K562 (cell line): ENCODE measurements at regions not wholly inside any gene's neighbourhood (a gene's known extent, or its start where the extent isn't known, plus 50 kb on each side); places are given as distances from the start of the nearest gene placed in this dataset.

Source experiments
- ATAC-seq: fragments of 200-7000 bp; cut with Tn5 transposase; 3 replicates; pipeline ENCODE4 v1.9.1; 2020; ENCODE audit warnings: moderate library complexity
- BruUV-seq: library from RNA; stranded (reverse); fragments of 400-500 nt; replicated peaks from 2 replicates; lab custom pipeline; 2021; lab: Mats Ljungman, UMichigan
- CTCF ChIA-PET: fragments of 300-600 bp; formaldehyde crosslinking; extraction: SDS; loops from one replicate; lab custom pipeline; 2021; ENCODE audit warnings: low intra/inter-chr PET ratio; lab: Yijun Ruan, JAX
- POLR2A ChIA-PET: fragments of 300-600, 350-650 bp; sonication (Branson Sonifier 250); formaldehyde crosslinking; extraction: SDS; loops from one replicate; lab custom pipeline; 2021; ENCODE audit warnings: antibody characterized with exemption, inconsistent platforms; lab: Yijun Ruan, JAX
- DNase-seq, 4 experiments: peaks; one replicate each; pipeline versions ENCODE4 v3.0.0 to v3.0.0-alpha.2; 2011 to 2018; ENCODE audit warnings: low spot score in 3 of 4, mixed read lengths in 3 of 4; ENCODE audit errors: extremely low read depth in 1 of 4
- FAIRE-seq: peaks from 2 replicates; lab custom pipeline; 2011; peaks lifted over from hg19 to GRCh38; lab: Jason Lieb, UNC
- H2AFZ ChIP-seq: 2 replicates; pipeline ENCODE4 v1.6.0; 2011; ENCODE audit warnings: low read depth, low read length, control low read depth, inconsistent platforms
- H3K27ac ChIP-seq: fragments of 200-600 bp; 3 replicates; pipeline ENCODE4 v1.8.0; 2011; ENCODE audit warnings: low read depth, mild to moderate bottlenecking, control low read depth, inconsistent platforms, low read length, moderate library complexity, mixed read lengths; ENCODE audit errors: extremely low read depth
- H3K27me3 ChIP-seq, 2 experiments: fragments of 300-600 bp in 1 of 2; 2 replicates in 1 of 2; 3 replicates in 1 of 2; pipeline versions ENCODE4 v1.6.0 to v1.8.0; 2011; ENCODE audit warnings: inconsistent platforms in 2 of 2, low read length in 2 of 2, mild to moderate bottlenecking in 1 of 2, mixed read lengths in 1 of 2, moderate library complexity in 1 of 2; ENCODE audit not compliant: control insufficient read depth in 2 of 2, insufficient read depth in 2 of 2
- H3K36me3 ChIP-seq: fragments of 300-600 bp; 3 replicates; pipeline ENCODE4 v1.8.0; 2011; ENCODE audit warnings: mild to moderate bottlenecking, low read length, inconsistent platforms; ENCODE audit not compliant: control insufficient read depth, insufficient read depth
- H3K4me1 ChIP-seq, 2 experiments: fragments of 200-600 bp in 1 of 2; replicated peaks in 1 of 2; 2 replicates in 1 of 2; 3 replicates in 1 of 2; pipeline versions ENCODE4 v1.5.1 to v1.8.0; 2011; ENCODE audit warnings: inconsistent platforms in 2 of 2, low read length in 2 of 2, mild to moderate bottlenecking in 1 of 2, mixed read lengths in 1 of 2, moderate library complexity in 1 of 2; ENCODE audit not compliant: control insufficient read depth in 2 of 2, insufficient read depth in 2 of 2
- H3K4me2 ChIP-seq: 2 replicates; pipeline ENCODE4 v1.6.1; 2011; ENCODE audit warnings: low read length, control low read depth, inconsistent platforms, mixed read lengths; ENCODE audit not compliant: insufficient read depth
- H3K4me3 ChIP-seq: fragments of 200-600 bp; sonication (generic), shearing (Covaris generic); 2 replicates; pipeline ENCODE4 v1.5.1; 2016; ENCODE audit warnings: control low read depth, inconsistent platforms
- H3K79me2 ChIP-seq: fragments of 200-600 bp; 3 replicates; pipeline ENCODE4 v1.8.0; 2011; ENCODE audit warnings: low read length, inconsistent platforms; ENCODE audit not compliant: control insufficient read depth, insufficient read depth
- H3K9ac ChIP-seq, 2 experiments: 2 replicates each; pipeline versions ENCODE4 v1.6.0 to v1.6.1; 2011; ENCODE audit warnings: low read depth in 2 of 2, low read length in 2 of 2, control low read depth in 1 of 2, inconsistent platforms in 1 of 2, mild to moderate bottlenecking in 1 of 2, mixed read lengths in 1 of 2; ENCODE audit not compliant: insufficient read depth in 1 of 2
- H3K9me1 ChIP-seq: one replicate; pipeline ENCODE4 v1.6.0; 2011; ENCODE audit warnings: inconsistent platforms, mild to moderate bottlenecking, low read length, moderate library complexity; ENCODE audit not compliant: control insufficient read depth, insufficient read depth
- H3K9me3 ChIP-seq: replicated peaks from 2 replicates; pipeline ENCODE4 v1.5.1; 2011; ENCODE audit warnings: low read depth, low read length, inconsistent platforms; ENCODE audit not compliant: control insufficient read depth, insufficient read depth
- H4K20me1 ChIP-seq: replicated peaks from 2 replicates; pipeline ENCODE4 v1.6.1; 2011; ENCODE audit warnings: low read length, inconsistent platforms, mixed read lengths; ENCODE audit not compliant: control insufficient read depth, insufficient read depth
- BRF1 ChIP-seq: IDR thresholded peaks from 3 replicates; pipeline ENCODE4 v1.6.1; 2011; ENCODE audit warnings: borderline replicate concordance, mild to moderate bottlenecking; ENCODE audit not compliant: insufficient read length; ENCODE audit errors: extremely low read depth
- CAMTA2 ChIP-seq: fragments of 250-450 bp; sonication (Bioruptor Pico); conservative IDR thresholded peaks from 2 replicates; pipeline ENCODE4 v1.5.1; 2022
- HDAC2 ChIP-seq: fragments of 450-650 bp; IDR thresholded peaks from 2 replicates; pipeline ENCODE4 v1.6.1; 2016; ENCODE audit warnings: mild to moderate bottlenecking
- HOXB6 ChIP-seq: fragments of 250-450 bp; sonication (Bioruptor Pico); IDR thresholded peaks from 2 replicates; pipeline ENCODE4 v1.5.1; 2022; ENCODE audit warnings: mild to moderate bottlenecking, borderline replicate concordance
- IFI16 ChIP-seq: fragments of 250-450 bp; sonication (Bioruptor Pico); IDR thresholded peaks from 2 replicates; pipeline ENCODE4 v2.1.2; 2022; ENCODE audit warnings: mild to moderate bottlenecking, inconsistent platforms
- LEF1 ChIP-seq: fragments of 450-650 bp; IDR thresholded peaks from 2 replicates; pipeline ENCODE4 v1.6.1; 2016; ENCODE audit warnings: mild to moderate bottlenecking
- MIER1 ChIP-seq: fragments of 450-650 bp; IDR thresholded peaks from 2 replicates; pipeline ENCODE4 v1.6.1; 2016; ENCODE audit warnings: antibody characterized with exemption, mild to moderate bottlenecking, low read depth
- POLR2G ChIP-seq: fragments of 200-400 bp; formaldehyde crosslinking; IDR thresholded peaks from 2 replicates; pipeline ENCODE4 v1.6.1; 2017; ENCODE audit warnings: low read depth, mild to moderate bottlenecking, antibody characterized with exemption, low read length, moderate library complexity
- SAFB2 ChIP-seq: fragments of 200-400 bp; formaldehyde crosslinking; IDR thresholded peaks from 2 replicates; pipeline ENCODE4 v1.6.1; 2018; ENCODE audit warnings: borderline replicate concordance, low read length, low read depth, moderate library complexity; ENCODE audit not compliant: severe bottlenecking
- TOE1 ChIP-seq, 2 experiments: fragments of 450-650 bp in 1 of 2; sonication (generic) in 1 of 2; formaldehyde crosslinking in 1 of 2; IDR thresholded peaks; 2 replicates each; pipeline versions ENCODE4 v1.7.1 to v1.8.0; 2016 to 2022; ENCODE audit warnings: borderline replicate concordance in 2 of 2, mild to moderate bottlenecking in 2 of 2, antibody characterized with exemption in 1 of 2, inconsistent platforms in 1 of 2, low read depth in 1 of 2, missing genetic modification reagents in 1 of 2, moderate library complexity in 1 of 2
- ZNF146 ChIP-seq: IDR thresholded peaks from one replicate; pipeline ENCODE4 v1.6.1; 2018; ENCODE audit warnings: missing compliant biosample characterization; ENCODE audit not compliant: unreplicated experiment
- ZNF445 ChIP-seq: fragments of 250-450 bp; sonication (Bioruptor Pico); IDR thresholded peaks from 2 replicates; pipeline ENCODE4 v1.4.0; 2020; ENCODE audit warnings: low read depth, mild to moderate bottlenecking, moderate library complexity
- WGBS: fragments of 100-300 bp; shearing (Covaris generic); methylation state at CpG from one replicate; pipeline ENCODE4 v1.1.6; 2016; ENCODE audit warnings: low coverage, mixed read lengths; ENCODE audit not compliant: insufficient coverage; ENCODE audit errors: missing lambda C conversion rate; 5-methylcytosine and 5-hydroxymethylcytosine counted together
- in situ Hi-C: fragments of 300-500 bp; cut with MboI; formaldehyde crosslinking; loops from 4 replicates; pipeline ENCODE4 v1.15.0; 2018; ENCODE audit warnings: inconsistent platforms, mixed read lengths
- intact Hi-C: fragments of 100-400 bp; cut with micrococcal nuclease; formaldehyde crosslinking; loops from 2 replicates; pipeline ENCODE4 v1.14.2; 2022
- TF ChIP-seq, protein P1 (sequence below): fragments of 450-650 bp; formaldehyde crosslinking; IDR thresholded peaks from 2 replicates; pipeline ENCODE4 v1.4.0; 2022; ENCODE audit warnings: missing genetic modification characterization
- TF ChIP-seq, protein P2 (sequence below): fragments of 200-800 bp; sonication (Bioruptor generic); IDR thresholded peaks from 2 replicates; pipeline ENCODE4 v1.6.1; 2017; ENCODE audit warnings: missing genetic modification characterization, missing compliant biosample characterization
- TF ChIP-seq, protein P3 (sequence below), 3 experiments: fragments of 200-800 bp in 1 of 3; sonication (Bioruptor generic) in 1 of 3; sonication (generic) in 1 of 3; formaldehyde crosslinking in 1 of 3; IDR thresholded peaks; 2 replicates each; pipeline versions ENCODE4 v1.6.1 to v1.8.0; 2016 to 2022; ENCODE audit warnings: mild to moderate bottlenecking in 2 of 3, missing compliant biosample characterization in 2 of 3, missing genetic modification characterization in 2 of 3, missing genetic modification reagents in 1 of 3
- TF ChIP-seq, protein P4 (sequence below): fragments of 250-450 bp; sonication (Bioruptor Pico); IDR thresholded peaks from 2 replicates; pipeline ENCODE4 v1.9.0; 2021; ENCODE audit warnings: mild to moderate bottlenecking, inconsistent platforms

DNA sequence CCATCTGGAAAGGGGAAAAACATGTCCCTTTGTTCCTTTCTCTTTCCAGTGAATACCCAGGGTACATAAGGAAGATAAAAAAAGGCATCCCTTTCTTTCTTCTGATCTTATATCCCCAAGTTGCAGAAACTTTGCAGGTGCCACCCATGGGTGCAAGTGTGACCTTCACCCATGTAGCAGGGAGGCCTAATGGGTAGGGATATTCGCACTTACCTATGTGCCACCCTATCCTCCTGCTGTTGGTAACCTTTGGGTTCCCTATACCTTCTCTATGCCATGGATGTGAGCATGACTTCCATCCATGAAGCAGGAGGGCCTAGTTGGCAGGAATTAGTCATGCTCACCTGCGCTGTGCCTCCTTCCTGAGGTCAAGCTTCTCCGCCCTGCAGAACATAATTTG lies 59.2 kb upstream of the C15orf39 start:
- Histone ChIP-seq H2AFZ (no peak overlapping the region), H3K9me3 (peaks cover 9% of the 10 kb centered on the region), H3K4me3 (no peak overlapping the region), H3K4me2 (no peak overlapping the region), H4K20me1 (no peaks in the 10 kb centered on the region), H3K9me1 (no peaks in the 10 kb centered on the region), H3K79me2 (no peaks in the 10 kb centered on the region), H3K4me1 (peaks cover 9 to 17% of the 10 kb centered on the region in 2 experiments), H3K36me3 (no peaks in the 10 kb centered on the region), H3K9ac (no peak overlapping the region), H3K27ac (no peak overlapping the region), H3K27me3 (no peaks in the 10 kb centered on the region)
- CTCF ChIA-PET: no interaction called here
- intact Hi-C loops (no loop called here), in situ Hi-C loops (no loop called here)
- ATAC-seq: no peak
- DNase-seq: no peak
- POLR2A ChIA-PET: no interaction called here
- 65% methylated on average over 3 of the region's 3 CpGs for WGBS
- no peak for FAIRE-seq
- no TSS peak for BruUV-seq
- TF ChIP-seq TOE1 (IDR thresholded peaks at IDR 0.05; ENCODE audit: borderline replicate concordance) (no peak), TOE1 (CRISPR knock-in tag; IDR thresholded peaks at IDR 0.05; ENCODE audit: borderline replicate concordance, low read depth) (no peak), ZNF445 (no peak), POLR2G (no peak), LEF1 (no peak), IFI16 (CRISPR knock-in tag) (no peak), CAMTA2 (CRISPR knock-in tag) (no peak), HDAC2 (no peak), ZNF146 (CRISPR knock-in tag) (no peak), MIER1 (no peak), BRF1 (no peak), SAFB2 (no peak), HOXB6 (CRISPR knock-in tag) (no peak)
- TF ChIP-seq, protein P1, sequence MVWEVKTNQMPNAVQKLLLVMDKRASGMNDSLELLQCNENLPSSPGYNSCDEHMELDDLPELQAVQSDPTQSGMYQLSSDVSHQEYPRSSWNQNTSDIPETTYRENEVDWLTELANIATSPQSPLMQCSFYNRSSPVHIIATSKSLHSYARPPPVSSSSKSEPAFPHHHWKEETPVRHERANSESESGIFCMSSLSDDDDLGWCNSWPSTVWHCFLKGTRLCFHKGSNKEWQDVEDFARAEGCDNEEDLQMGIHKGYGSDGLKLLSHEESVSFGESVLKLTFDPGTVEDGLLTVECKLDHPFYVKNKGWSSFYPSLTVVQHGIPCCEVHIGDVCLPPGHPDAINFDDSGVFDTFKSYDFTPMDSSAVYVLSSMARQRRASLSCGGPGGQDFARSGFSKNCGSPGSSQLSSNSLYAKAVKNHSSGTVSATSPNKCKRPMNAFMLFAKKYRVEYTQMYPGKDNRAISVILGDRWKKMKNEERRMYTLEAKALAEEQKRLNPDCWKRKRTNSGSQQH (CRISPR knock-in tag): no peak
- TF ChIP-seq, protein P2, sequence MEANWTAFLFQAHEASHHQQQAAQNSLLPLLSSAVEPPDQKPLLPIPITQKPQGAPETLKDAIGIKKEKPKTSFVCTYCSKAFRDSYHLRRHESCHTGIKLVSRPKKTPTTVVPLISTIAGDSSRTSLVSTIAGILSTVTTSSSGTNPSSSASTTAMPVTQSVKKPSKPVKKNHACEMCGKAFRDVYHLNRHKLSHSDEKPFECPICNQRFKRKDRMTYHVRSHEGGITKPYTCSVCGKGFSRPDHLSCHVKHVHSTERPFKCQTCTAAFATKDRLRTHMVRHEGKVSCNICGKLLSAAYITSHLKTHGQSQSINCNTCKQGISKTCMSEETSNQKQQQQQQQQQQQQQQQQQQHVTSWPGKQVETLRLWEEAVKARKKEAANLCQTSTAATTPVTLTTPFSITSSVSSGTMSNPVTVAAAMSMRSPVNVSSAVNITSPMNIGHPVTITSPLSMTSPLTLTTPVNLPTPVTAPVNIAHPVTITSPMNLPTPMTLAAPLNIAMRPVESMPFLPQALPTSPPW (CRISPR knock-in tag): no peak
- TF ChIP-seq, protein P3, sequence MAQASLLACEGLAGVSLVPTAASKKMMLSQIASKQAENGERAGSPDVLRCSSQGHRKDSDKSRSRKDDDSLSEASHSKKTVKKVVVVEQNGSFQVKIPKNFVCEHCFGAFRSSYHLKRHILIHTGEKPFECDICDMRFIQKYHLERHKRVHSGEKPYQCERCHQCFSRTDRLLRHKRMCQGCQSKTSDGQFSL (CRISPR knock-in tag; IDR thresholded peaks at IDR 0.05): no peak
- TF ChIP-seq, protein P3 (tag; IDR thresholded peaks at IDR 0.05): no peak
- TF ChIP-seq, protein P4, sequence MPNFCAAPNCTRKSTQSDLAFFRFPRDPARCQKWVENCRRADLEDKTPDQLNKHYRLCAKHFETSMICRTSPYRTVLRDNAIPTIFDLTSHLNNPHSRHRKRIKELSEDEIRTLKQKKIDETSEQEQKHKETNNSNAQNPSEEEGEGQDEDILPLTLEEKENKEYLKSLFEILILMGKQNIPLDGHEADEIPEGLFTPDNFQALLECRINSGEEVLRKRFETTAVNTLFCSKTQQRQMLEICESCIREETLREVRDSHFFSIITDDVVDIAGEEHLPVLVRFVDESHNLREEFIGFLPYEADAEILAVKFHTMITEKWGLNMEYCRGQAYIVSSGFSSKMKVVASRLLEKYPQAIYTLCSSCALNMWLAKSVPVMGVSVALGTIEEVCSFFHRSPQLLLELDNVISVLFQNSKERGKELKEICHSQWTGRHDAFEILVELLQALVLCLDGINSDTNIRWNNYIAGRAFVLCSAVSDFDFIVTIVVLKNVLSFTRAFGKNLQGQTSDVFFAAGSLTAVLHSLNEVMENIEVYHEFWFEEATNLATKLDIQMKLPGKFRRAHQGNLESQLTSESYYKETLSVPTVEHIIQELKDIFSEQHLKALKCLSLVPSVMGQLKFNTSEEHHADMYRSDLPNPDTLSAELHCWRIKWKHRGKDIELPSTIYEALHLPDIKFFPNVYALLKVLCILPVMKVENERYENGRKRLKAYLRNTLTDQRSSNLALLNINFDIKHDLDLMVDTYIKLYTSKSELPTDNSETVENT (CRISPR knock-in tag): no peak
